ENCODE measurements at regions not wholly inside any gene's neighbourhood (a gene's known extent, or its start where the extent isn't known, plus 50 kb on each side); places are given as distances from the start of the nearest gene placed in this dataset.

GRCh38 chr5:145574889-145575573 lies 260.1 kb downstream of the PRELID2 start:
- DNase-seq (ENCODE audit: extremely low read depth, low read depth): no peak
- no peak for TF ChIP-seq CTCF (IDR thresholded peaks at IDR 0.05; ENCODE audit: low read depth, low read length)

- TF ChIP-seq CTCF (IDR thresholded peaks at IDR 0.05; ENCODE audit: low read depth, low read length): no peak
- DNase-seq (ENCODE audit: extremely low read depth, low read depth): peak; percentile 27
These were observed 266.6 kb downstream of the PRELID2 start for GRCh38 chr5:145568581-145568980.

- no peak for DNase-seq (ENCODE audit: extremely low read depth, low read depth)
- TF ChIP-seq CTCF (IDR thresholded peaks at IDR 0.05; ENCODE audit: low read depth, low read length): no peak
These were observed 272.2 kb downstream of the PRELID2 start for GRCh38 chr5:145562931-145563330.

GRCh38 chr5:145558288-145558687 lies 276.9 kb downstream of the PRELID2 start:
- no peak for TF ChIP-seq CTCF (IDR thresholded peaks at IDR 0.05; ENCODE audit: low read depth, low read length)
- DNase-seq (ENCODE audit: extremely low read depth, low read depth): no peak

DNA sequence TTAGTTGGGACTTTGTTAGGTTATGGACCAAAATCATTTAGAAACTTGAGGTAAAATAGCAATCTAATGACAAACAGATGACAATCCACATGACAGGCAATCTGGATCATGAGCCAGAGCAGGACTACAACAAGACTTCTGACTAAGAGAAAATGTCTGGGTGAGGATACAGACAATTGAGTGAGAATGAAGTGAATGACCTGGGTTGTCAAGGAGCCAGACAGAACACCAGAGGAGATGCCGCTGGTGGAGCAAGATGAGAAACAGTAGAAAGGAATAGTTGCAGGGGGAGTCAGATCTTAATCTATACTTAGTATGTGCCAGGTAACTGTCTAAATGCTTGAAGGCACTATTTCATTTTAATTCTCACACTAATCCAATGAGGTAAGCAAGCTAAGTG lies 277.8 kb downstream of the PRELID2 start:
- no peak for TF ChIP-seq CTCF (IDR thresholded peaks at IDR 0.05; ENCODE audit: low read depth, low read length)

GRCh38 chr5:145554399-145554798 lies 280.7 kb downstream of the PRELID2 start:
- no peak for DNase-seq (ENCODE audit: extremely low read depth, low read depth)

More for the DNA sequence above, 277.8 kb downstream of the PRELID2 start:
- DNase-seq (ENCODE audit: extremely low read depth, low read depth): no peak

DNA sequence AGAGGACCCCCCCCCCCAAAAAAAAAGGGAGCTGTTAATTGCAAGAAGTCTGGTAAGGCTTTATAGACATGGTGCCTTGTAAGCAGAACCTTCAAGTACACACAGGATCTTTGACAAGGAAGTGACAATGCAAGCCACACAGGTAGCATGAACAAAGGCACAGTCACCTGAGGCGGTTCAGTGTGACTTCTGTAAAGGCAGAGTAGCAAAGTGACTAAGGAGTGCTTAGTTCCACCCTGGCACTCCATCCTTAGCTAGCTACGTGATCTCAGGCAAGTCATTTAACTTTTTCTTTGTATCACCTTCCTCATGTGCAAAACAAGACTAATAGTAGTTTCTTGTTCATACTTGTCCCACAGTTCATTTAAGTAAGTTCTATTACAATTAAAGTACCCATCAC lies 282.0 kb downstream of the PRELID2 start:
- TF ChIP-seq CTCF (IDR thresholded peaks at IDR 0.05; ENCODE audit: low read depth, low read length): no peak
- no peak for DNase-seq (ENCODE audit: extremely low read depth, low read depth)

More at GRCh38 chr5:145554399-145554798, 280.7 kb downstream of the PRELID2 start:
- TF ChIP-seq CTCF (IDR thresholded peaks at IDR 0.05; ENCODE audit: low read depth, low read length): no peak

All from AG09319 (cell line).